ENCODE measurements at regions not wholly inside any gene's neighbourhood (a gene's known extent, or its start where the extent isn't known, plus 50 kb on each side); places are given as distances from the start of the nearest gene placed in this dataset.

DNA sequence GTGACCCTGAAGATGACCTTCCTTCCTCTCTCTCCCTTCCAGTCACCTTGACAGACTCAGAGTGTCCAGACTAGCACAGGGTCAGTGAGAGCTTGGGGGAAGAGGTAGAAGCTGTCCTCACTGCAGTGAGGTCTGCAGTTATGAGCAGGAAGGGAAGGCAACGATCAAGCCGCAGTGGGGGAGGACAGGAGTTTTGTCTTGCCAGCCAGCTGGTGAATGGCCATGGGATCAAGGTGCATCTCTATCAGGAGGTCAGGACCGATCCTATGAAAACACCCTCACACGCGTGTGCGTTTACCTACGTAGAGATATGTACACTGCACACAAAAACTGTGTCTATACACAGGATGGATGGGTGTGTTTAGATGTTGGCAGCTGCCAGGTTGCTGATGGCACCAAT, 83.2 kb downstream of the THNSL2 start:
- ChIA-PET CTCF (no interaction called here), POLR2A (ENCODE audit: unreplicated experiment) (no interaction called here)
- H3K79me2 ChIP-seq (ENCODE audit: low read depth): no peaks in the 10 kb centered on the region
- H3K4me3 ChIP-seq: no peak overlapping the region
- no peaks in the 10 kb centered on the region for H3F3A ChIP-seq (ENCODE audit: insufficient read depth, low read depth)
- H3K27me3 ChIP-seq (ENCODE audit: insufficient read depth, low read depth): peaks cover 54% of the 10 kb centered on the region
- no peaks in the 10 kb centered on the region for H3K4me1 ChIP-seq (replicated peaks; ENCODE audit: insufficient read depth)
- no peaks in the 10 kb centered on the region for H3K9me2 ChIP-seq (ENCODE audit: insufficient read depth)
- no peak overlapping the region for H3K27ac ChIP-seq
- TF ChIP-seq EZH2 (IDR thresholded peaks at IDR 0.05; ENCODE audit: low read depth): no peak
- TF ChIP-seq, protein P1, sequence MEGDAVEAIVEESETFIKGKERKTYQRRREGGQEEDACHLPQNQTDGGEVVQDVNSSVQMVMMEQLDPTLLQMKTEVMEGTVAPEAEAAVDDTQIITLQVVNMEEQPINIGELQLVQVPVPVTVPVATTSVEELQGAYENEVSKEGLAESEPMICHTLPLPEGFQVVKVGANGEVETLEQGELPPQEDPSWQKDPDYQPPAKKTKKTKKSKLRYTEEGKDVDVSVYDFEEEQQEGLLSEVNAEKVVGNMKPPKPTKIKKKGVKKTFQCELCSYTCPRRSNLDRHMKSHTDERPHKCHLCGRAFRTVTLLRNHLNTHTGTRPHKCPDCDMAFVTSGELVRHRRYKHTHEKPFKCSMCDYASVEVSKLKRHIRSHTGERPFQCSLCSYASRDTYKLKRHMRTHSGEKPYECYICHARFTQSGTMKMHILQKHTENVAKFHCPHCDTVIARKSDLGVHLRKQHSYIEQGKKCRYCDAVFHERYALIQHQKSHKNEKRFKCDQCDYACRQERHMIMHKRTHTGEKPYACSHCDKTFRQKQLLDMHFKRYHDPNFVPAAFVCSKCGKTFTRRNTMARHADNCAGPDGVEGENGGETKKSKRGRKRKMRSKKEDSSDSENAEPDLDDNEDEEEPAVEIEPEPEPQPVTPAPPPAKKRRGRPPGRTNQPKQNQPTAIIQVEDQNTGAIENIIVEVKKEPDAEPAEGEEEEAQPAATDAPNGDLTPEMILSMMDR (conservative IDR thresholded peaks at IDR 0.05): no peak
- intact Hi-C loops (cut with micrococcal nuclease; ENCODE audit: unreplicated experiment): no loop called here
- H4K20me1 ChIP-seq (ENCODE audit: insufficient read depth): no peaks in the 10 kb centered on the region
- H3K36me3 ChIP-seq (ENCODE audit: low read depth): no peaks in the 10 kb centered on the region
- H2AFZ ChIP-seq: no peak overlapping the region
- no peak for DNase-seq
- no peaks in the 10 kb centered on the region for H3K9me3 ChIP-seq (ENCODE audit: insufficient read depth, low read depth)
- H3K4me2 ChIP-seq: no peak overlapping the region
- no TSS peak for BruUV-seq (replicated peaks)

GRCh38 chr2:88252646-88253045, 82.5 kb downstream of the THNSL2 start:
- Histone ChIP-seq H3K27me3 (ENCODE audit: insufficient read depth, low read depth) (peaks cover 52% of the 10 kb centered on the region), H3K4me2 (no peak overlapping the region), H3K9me2 (ENCODE audit: insufficient read depth) (no peaks in the 10 kb centered on the region), H4K20me1 (ENCODE audit: insufficient read depth) (no peaks in the 10 kb centered on the region), H3K4me1 (replicated peaks; ENCODE audit: insufficient read depth) (no peaks in the 10 kb centered on the region), H3K79me2 (ENCODE audit: low read depth) (no peaks in the 10 kb centered on the region), H3K36me3 (ENCODE audit: low read depth) (no peaks in the 10 kb centered on the region), H3K9me3 (ENCODE audit: insufficient read depth, low read depth) (no peaks in the 10 kb centered on the region), H2AFZ (no peak overlapping the region), H3K4me3 (no peak overlapping the region), H3K27ac (no peak overlapping the region), H3F3A (ENCODE audit: insufficient read depth, low read depth) (no peaks in the 10 kb centered on the region)
- TF ChIP-seq EZH2 (IDR thresholded peaks at IDR 0.05; ENCODE audit: low read depth): no peak
- TF ChIP-seq, protein P1 (conservative IDR thresholded peaks at IDR 0.05): no peak
- ChIA-PET POLR2A (ENCODE audit: unreplicated experiment) (no interaction called here), CTCF (no interaction called here)
- BruUV-seq (replicated peaks): no TSS peak
- intact Hi-C loops (cut with micrococcal nuclease; ENCODE audit: unreplicated experiment): no loop called here
- no peak for DNase-seq

- H3K9me2 ChIP-seq (ENCODE audit: insufficient read depth): no peaks in the 10 kb centered on the region
- H3K27ac ChIP-seq: no peak overlapping the region
- no peaks in the 10 kb centered on the region for H3K9me3 ChIP-seq (ENCODE audit: insufficient read depth, low read depth)
- H3K4me2 ChIP-seq: no peak overlapping the region
- no peak overlapping the region for H2AFZ ChIP-seq
- intact Hi-C loops (cut with micrococcal nuclease; ENCODE audit: unreplicated experiment): no loop called here
- H3K79me2 ChIP-seq (ENCODE audit: low read depth): no peaks in the 10 kb centered on the region
- no peaks in the 10 kb centered on the region for H4K20me1 ChIP-seq (ENCODE audit: insufficient read depth)
- H3K36me3 ChIP-seq (ENCODE audit: low read depth): no peaks in the 10 kb centered on the region
- H3K27me3 ChIP-seq (ENCODE audit: insufficient read depth, low read depth): peaks cover 47% of the 10 kb centered on the region
- no peak for DNase-seq
- H3F3A ChIP-seq (ENCODE audit: insufficient read depth, low read depth): no peaks in the 10 kb centered on the region
- no TSS peak for BruUV-seq (replicated peaks)
- H3K4me1 ChIP-seq (replicated peaks; ENCODE audit: insufficient read depth): no peaks in the 10 kb centered on the region
- ChIA-PET POLR2A (ENCODE audit: unreplicated experiment) (no interaction called here), CTCF (no interaction called here)
- no peak for TF ChIP-seq EZH2 (IDR thresholded peaks at IDR 0.05; ENCODE audit: low read depth)
- TF ChIP-seq, protein P1 (conservative IDR thresholded peaks at IDR 0.05): no peak
- no peak overlapping the region for H3K4me3 ChIP-seq
Measured at GRCh38 chr2:88252111-88252510, 82.0 kb downstream of the THNSL2 start.
